HG03439 (cell line): ENCODE measurements at regions not wholly inside any gene's neighbourhood (a gene's known extent, or its start where the extent isn't known, plus 50 kb on each side); places are given as distances from the start of the nearest gene placed in this dataset.

Experiments
- ATAC-seq: cut with Tn5 transposase; IDR thresholded peaks from one replicate; pipeline ENCODE4 v1.9.1; 2021; ENCODE audit warnings: mild to moderate bottlenecking, moderate library complexity; ENCODE audit not compliant: unreplicated experiment

- ATAC-seq = no peak
Observed at GRCh38 chr10:78857193-78857592, 211.6 kb upstream of the ZMIZ1 start.

GRCh38 chr10:78859266-78859665 lies 209.5 kb upstream of the ZMIZ1 start:
- ATAC-seq = no peak

GRCh38 chr10:78859769-78860168 lies 209.0 kb upstream of the ZMIZ1 start:
- no peak for ATAC-seq

GRCh38 chr10:78860260-78860914 lies 208.4 kb upstream of the ZMIZ1 start:
- ATAC-seq = no peak

- no peak for ATAC-seq
Observed at GRCh38 chr10:78861529-78862327, 207.0 kb upstream of the ZMIZ1 start.

GRCh38 chr10:78862328-78862640 lies 206.5 kb upstream of the ZMIZ1 start:
- no peak for ATAC-seq

GRCh38 chr10:78863140-78863905 lies 205.4 kb upstream of the ZMIZ1 start:
- no peak for ATAC-seq

GRCh38 chr10:78863906-78864239 lies 204.9 kb upstream of the ZMIZ1 start:
- no peak for ATAC-seq

- ATAC-seq = no peak
Observed at GRCh38 chr10:78864761-78865537, 203.8 kb upstream of the ZMIZ1 start.

- ATAC-seq = no peak
Observed at GRCh38 chr10:78865538-78865875, 203.3 kb upstream of the ZMIZ1 start.

- ATAC-seq = no peak
Observed at GRCh38 chr10:78865931-78866717, 202.6 kb upstream of the ZMIZ1 start.

GRCh38 chr10:78866731-78867554 lies 201.8 kb upstream of the ZMIZ1 start:
- no peak for ATAC-seq

GRCh38 chr10:78867555-78867939 lies 201.2 kb upstream of the ZMIZ1 start:
- no peak for ATAC-seq

GRCh38 chr10:78868048-78868447 lies 200.7 kb upstream of the ZMIZ1 start:
- ATAC-seq = no peak

- no peak for ATAC-seq
Observed at GRCh38 chr10:78868456-78868855, 200.3 kb upstream of the ZMIZ1 start.

GRCh38 chr10:78868861-78869260 lies 199.9 kb upstream of the ZMIZ1 start:
- ATAC-seq = no peak

GRCh38 chr10:78869508-78870454 lies 199.0 kb upstream of the ZMIZ1 start:
- no peak for ATAC-seq

GRCh38 chr10:78870458-78870857 lies 198.3 kb upstream of the ZMIZ1 start:
- no peak for ATAC-seq

GRCh38 chr10:78871796-78872195 lies 197.0 kb upstream of the ZMIZ1 start:
- no peak for ATAC-seq
